SHP77 treated with DMSO at 0.1 percent for 48 hours (cell line): ENCODE measurements at regions not wholly inside any gene's neighbourhood (a gene's known extent, or its start where the extent isn't known, plus 50 kb on each side); places are given as distances from the start of the nearest gene placed in this dataset.
"Not testable (repeated sequence)": the region's sequence is repeated elsewhere in the genome, so short reads cannot be mapped to it uniquely, and the experiment has no call there.

ENCODE experiments used
- DNase-seq: peaks from one replicate; lab custom pipeline; 2025; lab: John Stamatoyannopoulos, UW

DNA sequence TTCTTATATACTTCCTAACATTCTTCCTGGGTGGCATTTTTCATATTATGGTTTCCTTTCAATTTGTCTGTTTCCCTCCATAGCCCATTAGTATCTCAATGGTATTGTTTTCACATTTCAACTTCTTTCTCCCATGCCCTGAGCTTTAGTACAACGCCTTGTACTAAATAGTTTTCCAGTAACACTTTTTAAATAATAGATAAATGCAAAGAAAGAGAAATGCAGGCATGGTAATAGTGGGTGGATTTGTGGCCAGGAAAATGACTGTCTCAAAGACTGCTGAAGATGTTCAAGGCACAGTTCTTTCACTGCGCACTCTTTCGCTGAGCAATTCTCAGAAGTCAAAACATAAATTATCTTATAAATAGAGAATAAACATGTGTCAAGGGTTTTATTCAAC lies 145.1 kb downstream of the LCA5 start:
- DNase-seq = no peak

DNA sequence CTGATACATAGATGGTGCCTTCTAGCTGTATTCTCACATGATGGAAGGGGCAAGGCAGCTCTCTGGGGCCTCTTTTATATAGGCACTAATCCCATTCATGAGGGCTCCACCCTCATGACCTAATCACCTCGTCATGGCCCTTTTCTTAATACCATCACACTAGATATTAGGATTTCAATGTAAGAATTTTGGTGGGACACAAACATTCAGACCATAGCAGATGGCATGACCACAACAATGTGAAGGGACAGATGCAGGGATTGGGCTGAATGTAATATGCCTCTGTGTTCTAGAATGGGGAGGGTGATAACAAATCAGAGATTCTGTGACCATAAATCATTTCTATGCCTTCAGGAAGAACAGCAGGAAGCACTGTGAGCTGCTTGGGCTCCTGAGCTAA lies 145.8 kb downstream of the LCA5 start:
- DNase-seq = no peak

DNA sequence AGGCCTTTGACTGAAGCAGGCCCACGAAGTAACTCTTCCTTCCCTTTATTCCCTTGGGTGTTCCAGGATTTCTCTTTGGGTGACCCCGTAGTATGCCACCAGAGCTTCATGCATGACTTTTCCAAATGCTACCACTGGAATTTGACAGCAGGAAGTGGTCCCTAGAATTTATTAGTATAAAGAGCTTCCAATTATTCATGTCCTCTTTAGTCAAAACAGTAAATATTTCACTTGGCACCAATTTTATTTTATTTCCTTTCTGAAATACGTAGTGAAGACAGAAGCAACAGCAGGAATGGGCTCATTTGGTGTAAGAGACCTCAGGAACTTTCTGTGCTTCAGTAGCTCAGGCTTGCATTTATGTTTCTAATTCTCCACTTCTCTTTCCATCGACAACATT lies 151.3 kb downstream of the LCA5 start:
- no peak for DNase-seq

DNA sequence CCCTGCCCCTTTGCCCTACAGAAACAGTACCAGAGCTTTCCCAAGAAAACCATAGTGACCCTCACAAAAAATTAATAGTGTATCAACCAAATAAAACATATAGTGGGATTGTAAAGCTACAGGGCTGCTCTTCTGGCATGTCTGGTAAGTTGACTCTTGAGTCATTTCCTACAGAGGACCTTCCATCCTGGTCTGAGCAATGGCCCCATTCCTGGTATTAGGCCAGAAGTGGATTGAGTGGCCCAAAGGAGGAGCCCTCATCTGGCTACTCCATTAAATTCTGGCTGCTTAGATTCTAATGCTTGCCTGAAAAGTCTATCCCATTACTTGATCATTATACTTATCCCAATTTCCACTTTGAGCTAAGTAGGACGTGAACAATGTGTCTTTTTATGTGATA lies 150.9 kb upstream of the HMGN3 start:
- DNase-seq = peak; percentile 54

DNA sequence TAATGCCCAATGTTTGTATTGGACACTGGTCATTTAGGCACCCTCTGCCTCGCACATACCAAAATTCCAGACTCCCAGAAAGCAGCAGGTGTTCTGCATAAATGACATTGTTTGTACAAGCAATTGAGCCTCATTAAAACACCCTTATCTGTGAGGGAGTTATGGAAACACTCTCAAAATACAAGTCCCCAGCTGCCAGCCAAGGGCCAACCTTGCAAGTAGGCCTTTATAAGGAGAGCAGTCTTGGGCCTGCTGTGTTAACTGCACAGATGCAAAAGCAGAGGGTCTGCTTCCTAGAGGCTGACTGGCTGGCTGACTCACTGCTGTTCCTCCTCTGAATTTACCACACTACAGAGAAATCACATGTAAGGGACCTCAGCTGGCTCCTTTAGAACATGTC lies 150.4 kb upstream of the HMGN3 start:
- peak; percentile 92 for DNase-seq

DNA sequence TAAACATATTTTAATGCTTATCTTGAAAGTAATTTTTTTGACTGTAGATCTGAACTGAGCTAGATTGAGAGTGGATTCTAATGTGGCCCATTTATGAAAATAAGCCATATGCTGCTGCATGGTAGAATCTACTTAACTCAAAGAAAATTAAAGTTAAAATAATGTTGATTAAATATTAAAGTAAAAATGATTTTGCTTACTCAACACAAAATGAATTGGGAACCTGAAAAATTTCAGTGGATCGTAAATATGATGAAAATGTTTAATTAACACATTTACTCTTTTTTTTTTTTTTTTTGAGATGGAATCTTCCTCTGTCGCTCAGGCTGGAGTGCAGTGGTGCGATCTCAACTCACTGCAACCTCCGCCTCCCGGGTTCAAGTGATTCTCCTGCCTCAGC lies 144.5 kb upstream of the HMGN3 start:
- DNase-seq = no peak

DNA sequence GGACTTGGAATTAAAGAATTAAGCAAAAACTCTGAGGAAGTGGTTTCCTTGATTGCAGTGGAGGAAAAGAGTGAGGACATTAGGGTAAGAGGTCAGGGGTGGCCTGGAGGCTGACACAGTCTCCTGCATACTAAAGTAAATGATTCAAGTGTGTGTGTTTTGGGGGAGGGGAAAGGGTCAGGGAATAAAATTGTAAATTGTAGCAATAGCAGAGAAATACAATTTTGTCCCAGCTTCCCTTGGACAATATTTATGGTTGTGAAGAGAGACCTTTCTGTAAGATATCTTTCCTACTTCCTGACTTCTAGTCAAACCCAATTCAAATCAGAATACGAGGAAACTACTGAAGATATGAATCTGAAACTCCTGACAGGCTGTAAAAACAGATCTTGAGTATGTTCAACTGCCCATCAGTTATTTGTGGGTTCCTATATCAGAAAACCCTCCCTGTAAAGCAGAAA lies 143.4 kb upstream of the HMGN3 start:
- no peak for DNase-seq

DNA sequence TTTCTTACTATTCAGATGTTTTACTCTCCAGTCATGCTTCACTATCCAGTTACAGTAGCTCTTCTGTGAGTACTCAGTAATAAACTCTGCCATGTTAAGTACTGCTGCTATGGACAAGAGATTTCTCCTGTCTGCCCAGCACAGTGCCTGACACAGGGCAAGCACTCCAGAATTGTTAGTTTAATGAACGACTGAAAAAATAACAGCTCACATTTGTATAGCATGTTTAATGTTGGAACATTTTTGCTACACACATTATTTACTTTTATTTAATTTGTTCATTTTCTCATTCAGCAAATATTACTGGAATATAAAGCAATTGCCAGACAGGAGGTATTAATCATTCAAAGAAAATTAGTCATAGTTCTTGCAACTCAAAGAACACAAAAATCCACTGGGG lies 142.6 kb upstream of the HMGN3 start:
- no peak for DNase-seq

DNA sequence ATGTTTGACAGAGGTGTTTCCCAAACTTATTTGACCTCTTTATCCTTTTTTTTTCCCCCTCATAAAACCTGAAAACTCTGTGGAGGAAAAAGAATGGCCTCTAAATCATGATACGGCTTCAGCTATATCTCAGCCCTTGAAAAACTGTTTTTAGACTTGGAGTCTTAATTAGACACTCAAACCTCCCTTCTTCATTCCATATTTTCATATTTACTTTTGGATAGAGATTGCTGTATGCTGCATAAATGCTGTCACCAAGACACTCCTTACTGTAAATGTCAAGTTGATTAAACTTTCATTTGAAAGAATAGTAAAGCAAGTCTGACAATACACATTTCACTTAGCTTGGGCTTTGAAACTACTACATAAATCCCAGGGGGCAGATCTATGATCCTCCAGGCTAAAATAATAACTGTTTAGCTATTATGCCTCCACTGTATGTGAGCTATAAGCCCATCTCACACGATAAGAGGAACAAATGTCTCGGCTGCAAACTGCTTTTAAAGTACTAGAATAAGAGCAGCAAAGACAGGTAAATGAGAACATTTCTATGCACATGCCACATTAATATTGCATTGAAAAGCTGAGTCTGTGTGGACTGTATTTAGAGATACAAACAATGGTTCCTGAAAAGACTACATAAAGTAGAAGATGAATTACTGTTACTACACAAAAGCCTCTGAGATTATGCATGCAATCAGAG lies 141.3 kb upstream of the HMGN3 start:
- no peak for DNase-seq

DNA sequence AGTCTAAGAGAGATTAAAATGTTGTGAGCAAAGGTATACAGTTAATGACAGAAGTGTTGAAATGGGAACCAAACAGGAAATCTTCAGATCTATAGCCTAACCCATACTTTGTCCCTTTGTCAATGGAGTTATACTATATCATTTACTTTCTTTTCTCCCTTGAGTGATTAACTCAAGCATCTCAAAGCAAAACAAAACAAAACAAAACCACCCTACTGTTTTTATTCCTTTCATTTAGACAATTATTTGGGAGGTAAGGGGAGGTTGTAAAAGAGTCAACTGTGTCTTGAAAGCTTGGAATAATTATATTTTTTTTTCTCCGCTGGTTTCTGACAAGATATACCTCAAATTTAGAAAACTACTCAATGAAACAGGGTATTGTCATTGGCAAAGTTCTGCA lies 139.8 kb upstream of the HMGN3 start:
- DNase-seq = no peak

DNA sequence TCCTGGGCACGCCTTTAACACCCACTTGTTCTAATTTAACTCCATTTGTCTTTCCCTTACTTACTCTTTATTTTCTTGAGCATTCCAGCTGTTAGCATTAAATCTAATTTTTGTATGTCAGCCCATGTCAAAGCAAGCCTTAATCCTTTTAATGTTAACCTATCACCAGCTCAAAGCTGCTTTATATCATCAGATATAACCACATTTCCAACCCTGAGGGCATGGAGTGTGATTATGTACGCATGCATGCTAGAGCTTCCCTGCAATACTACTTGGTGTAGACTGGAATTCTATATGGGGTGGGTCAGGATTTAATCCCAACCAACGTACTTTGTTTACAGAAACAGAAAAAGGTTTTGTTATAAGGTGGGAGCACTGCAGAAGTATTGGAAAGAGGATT lies 139.4 kb upstream of the HMGN3 start:
- DNase-seq = no peak

DNA sequence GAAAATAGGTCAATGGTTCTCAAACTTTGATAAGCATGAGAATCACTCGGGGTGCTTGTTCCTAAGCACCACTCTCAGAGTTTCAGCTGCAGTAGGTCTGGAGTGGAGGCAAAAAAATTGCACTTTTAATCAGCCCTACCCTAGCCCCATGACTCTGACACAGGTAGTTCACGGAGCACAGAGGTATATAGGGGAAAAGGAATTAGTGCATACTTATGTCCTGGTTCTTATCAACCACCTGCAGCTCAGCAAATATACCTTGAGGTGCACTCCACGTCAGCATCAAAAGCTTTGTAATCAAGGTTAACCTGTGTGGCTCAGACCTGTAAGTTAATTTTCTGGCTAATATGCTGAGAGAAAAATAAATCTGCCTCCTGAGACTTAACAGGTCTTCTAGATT lies 138.8 kb upstream of the HMGN3 start:
- DNase-seq = no peak

DNA sequence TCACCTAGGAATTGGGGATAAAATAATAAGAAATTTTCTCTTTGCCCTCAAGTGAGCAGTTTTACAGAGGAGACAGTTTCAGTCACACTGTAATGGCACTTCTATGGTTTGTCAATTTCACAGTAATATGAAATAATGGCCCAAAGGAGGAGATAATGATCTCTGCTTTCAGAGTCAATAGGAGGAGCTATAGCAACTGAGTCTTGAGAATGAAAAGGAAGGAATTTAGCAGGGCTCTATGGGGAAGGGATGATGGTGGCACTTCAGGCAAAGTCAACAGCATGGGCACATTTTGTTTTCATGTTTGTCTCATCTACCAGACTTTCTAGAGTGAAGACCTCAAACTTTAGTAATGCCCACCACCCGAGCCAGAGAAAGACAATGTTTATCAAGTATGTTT lies 138.3 kb upstream of the HMGN3 start:
- no peak for DNase-seq

DNA sequence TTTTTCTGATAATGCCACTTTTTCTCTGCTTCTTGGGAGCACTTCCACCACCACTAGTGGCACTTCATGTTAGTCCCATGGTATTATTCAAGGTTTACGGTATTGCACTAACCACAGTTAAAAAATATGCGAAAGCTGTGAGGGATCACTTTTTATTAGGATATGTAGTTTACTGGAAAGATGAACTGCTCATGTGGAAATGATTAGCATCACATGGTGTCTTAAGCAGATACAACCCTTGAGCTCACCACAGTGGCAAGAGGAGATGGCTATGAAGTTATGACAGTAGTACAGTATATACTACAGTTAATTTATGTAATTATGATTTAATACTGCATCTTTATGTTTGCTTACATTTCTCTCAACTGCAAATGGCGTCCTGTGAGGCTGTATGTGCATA lies 134.5 kb upstream of the HMGN3 start:
- DNase-seq = no peak

DNA sequence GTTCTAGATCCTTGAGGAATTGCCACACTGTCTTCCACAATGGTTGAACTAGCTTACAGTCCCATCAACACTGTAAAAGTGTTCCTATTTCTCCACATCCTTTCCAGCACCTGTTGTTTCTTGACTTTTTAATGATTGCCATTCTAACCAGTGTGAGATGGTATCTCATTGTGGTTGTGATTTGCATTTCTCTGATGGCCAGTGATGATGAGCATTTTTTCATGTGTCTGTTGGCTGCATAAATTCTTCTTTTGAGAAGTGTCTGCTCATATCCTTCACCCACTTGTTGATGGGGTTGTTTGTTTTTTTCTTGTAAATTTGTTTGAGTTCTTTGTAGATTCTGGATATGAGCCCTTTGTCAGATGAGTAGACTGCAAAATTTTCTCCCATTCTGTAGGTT lies 129.0 kb upstream of the HMGN3 start:
- DNase-seq = not testable (repeated sequence)

DNA sequence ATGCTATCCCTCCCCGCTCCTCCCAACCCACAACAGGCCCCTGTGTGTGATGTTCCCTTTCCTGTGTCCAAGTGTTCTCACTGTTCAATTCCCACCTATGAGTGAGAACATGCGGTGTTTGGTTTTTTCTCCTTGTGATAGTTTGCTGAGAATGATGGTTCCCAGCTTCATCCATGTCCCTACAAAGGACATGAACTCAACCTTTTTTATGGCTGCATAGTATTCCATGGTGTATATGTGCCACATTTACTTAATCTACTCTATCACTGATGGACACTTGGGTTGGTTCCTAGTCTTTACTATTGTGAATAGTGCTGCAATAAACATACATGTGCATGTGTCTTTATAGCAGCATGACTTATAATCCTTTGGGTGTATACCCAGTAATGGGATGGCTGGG lies 126.6 kb upstream of the HMGN3 start:
- not testable (repeated sequence) for DNase-seq

DNA sequence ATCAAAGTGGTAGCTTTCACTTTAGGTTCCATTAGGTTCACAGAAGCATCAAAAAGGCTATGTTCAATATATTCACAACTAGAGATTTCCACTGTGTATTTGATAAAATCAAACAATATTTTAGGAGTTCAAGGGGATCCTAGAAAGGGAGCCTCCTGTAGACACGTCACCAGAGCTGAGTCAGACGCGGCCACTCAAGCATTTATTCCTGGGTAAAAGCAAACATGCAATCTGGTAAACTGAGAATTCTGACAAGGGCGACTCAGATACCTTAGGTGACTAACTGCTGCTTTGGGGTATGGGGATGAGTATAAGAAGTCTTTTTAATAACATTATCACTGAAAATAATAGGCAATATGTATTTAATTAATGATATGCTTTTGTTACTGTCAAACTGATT lies 118.7 kb upstream of the HMGN3 start:
- DNase-seq = no peak

DNA sequence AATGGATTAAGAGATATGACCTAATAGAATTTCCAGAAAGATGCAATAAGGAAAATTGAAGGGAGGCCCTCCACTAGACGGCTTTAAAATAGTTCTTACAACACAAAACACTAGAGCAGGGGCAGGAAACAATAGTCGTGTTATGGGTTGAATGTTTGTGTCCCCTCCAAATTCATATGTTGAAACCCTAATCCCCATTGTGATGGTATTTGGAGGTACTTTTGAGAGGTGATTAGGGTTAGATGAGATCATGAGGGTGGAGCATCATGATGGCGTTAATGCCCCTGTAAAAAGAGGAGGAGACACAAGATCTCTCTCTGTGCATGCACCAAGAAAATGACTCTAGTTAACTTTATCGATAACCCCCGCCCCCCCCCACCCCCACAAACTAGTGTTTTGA lies 104.0 kb upstream of the HMGN3 start:
- DNase-seq = no peak

DNA sequence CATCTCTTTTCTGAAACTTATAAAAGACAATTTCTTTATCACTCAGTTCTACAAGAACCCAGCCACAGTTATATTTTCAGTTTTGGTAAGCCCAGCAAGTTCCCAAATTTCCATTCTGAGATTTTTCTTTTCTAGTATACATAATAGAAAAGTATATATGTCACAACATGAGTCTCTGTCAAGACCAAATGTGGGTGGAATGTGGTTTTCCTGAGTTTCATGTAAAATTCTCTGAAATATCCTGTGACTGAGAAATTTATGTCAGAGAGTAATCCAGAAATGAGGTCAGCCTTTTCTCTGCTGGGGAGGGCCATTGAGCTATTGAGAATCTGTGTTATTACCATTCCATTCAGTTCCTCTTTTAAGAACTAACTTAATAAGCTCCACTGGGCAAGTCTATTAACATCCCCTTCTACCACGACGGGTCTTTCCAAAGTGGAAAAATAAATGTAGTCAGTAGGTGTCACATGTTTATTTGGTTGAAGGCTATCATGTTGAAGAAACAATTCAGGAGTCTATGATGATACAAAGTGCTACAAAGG lies 100.7 kb upstream of the HMGN3 start:
- DNase-seq = no peak

DNA sequence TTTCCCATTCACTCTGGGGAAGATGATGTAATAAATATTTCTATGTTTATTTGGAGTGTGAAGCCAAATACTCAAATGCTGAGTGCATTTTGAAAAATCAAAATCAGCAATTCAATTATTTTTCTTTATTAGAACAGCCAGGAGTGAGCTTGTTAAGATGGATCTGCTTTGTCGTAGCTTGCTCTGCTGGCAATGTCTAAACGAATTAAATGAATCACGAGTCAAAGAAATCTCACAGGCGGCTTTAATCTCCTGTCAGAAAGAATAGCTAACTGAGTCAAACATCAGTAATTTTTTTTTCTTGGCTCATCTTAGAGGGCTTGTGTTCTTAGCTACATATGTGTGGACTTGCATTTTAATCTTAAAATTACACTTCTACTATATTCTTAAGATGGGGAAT lies 100.2 kb upstream of the HMGN3 start:
- DNase-seq = no peak

DNA sequence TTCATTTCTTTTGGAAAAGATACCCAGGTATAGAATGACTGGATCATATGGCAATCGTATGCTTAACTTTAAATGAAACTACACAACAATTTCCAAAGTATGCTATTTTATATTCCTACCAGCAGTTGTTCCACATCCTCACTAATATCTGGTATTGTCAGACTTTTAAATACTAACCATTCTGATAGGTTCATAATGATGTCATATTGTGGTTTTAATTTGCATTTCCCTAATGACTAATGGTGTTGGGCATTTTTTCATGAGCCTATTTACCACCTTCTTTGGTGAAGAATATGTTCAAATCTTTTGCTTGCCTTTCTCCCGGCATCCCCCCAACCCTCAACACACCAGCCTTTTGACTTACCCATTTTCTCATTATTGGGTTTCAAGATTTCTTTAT lies 96.2 kb upstream of the HMGN3 start:
- no peak for DNase-seq

DNA sequence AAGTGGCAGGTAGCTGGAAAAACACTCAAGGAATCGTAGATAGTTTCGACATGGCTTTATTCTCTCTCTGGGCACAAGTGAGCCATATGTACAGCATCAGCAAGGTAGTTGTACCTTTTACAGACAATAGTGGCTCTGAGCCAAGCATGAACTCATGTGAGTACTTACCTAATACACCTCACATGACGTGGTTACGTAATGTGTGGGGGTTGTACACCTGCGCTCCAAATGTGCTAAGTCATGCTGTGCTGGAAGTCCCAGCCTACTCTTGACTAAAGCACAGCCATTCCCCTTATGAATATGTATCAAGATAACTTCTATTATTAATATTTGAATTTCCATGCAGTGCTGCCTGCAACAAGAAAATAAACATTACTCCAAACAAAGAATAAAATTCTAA lies 78.8 kb upstream of the HMGN3 start:
- DNase-seq = no peak

DNA sequence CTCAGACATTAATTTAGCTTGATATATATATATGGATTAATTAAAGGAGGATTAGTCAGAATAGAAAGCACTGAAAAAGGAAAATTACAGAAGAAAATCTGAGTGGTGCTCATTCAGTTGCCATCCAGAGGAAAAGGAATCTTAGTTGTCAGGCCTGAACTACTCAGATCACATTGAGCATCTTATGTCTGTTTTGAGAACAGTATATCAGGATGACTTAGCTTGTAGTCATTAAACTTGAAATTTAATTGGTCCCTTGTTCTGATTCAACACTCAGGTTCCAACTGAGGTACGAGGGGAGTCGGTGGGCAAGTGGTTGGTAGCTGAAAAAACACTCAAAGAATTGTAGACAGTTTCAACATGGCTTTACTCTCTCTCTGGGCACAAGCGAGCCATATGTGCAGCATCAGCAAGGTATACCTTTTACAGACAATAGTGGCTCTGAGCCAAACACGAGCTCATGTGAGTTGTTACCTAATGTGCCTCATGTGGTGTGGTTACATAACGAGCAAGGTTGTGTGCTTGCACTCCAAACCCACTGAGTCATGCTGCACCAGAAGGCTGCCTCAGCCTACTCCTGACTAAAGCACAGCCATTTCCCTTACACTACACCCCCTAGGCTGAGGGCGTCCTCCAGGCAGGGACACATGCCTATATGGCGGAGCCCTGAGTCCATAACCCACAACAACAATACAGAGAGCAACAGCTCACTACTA lies 73.0 kb upstream of the HMGN3 start:
- DNase-seq = no peak

DNA sequence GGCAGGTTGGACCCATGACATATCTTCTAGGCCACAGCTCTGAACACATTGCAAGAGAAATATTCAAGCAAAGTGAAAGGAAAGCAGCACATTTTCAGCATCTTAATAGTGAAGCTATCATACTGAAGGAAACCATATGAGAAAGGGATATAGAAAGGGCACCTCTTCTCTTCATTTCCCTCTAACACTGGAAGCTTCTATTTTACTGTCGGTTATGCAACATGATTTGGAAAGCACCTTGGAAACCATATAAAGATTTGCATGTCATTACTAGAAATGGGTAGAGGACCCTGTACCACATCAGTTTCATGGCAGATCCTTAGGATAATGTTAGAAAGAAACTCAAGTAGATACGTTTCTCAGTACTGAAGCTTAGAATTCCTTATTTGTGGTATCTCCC lies 70.5 kb upstream of the HMGN3 start:
- no peak for DNase-seq
